Spleen (tissue), 7 donors: ENCODE measurements at regions not wholly inside any gene's neighbourhood (a gene's known extent, or its start where the extent isn't known, plus 50 kb on each side); places are given as distances from the start of the nearest gene placed in this dataset.

Source experiments
- CTCF ChIP-seq, 11 experiments: fragments of 200-600 bp in 7 of 11; fragments of 450-650 bp in 4 of 11; sonication (generic) in 4 of 11; IDR thresholded peaks in 8 of 11; conservative IDR thresholded peaks in 3 of 11; 1 replicate in 7 of 11; 2 replicates in 4 of 11; pipeline versions ENCODE4 v1.4.0 to v1.8.0; 2016 to 2021; ENCODE audit warnings: antibody characterized with exemption in 11 of 11, inconsistent platforms in 4 of 11, mild to moderate bottlenecking in 1 of 11
- POLR2A ChIP-seq, 3 donors: fragments of 450-650 bp; IDR thresholded peaks; one replicate each; pipeline ENCODE4 v1.5.1; 2017; ENCODE audit warnings: antibody characterized with exemption in 3 of 3, mild to moderate bottlenecking in 1 of 3
- donor health status: DM: no; HTN: no; CAD: no; lungs with moderate emphysema.
- donor health status: DM: no; HTN: no; CAD: no.
- donor health status: DM: no; HTN: no; CAD: no.

- TF ChIP-seq CTCF (IDR thresholded peaks at IDR 0.05 in 8 of 11, conservative IDR thresholded peaks at IDR 0.05 in 3 of 11): no peak
- TF ChIP-seq POLR2A (IDR thresholded peaks at IDR 0.05): no peak
These were observed 508.7 kb downstream of the ZNF674 start for GRCh38 chrX:46036508-46036907.
